Panc1 (cell line): ENCODE measurements at regions not wholly inside any gene's neighbourhood (a gene's known extent, or its start where the extent isn't known, plus 50 kb on each side); places are given as distances from the start of the nearest gene placed in this dataset.

Experiments used
- ATAC-seq: fragments of 200-7000 bp; cut with Tn5 transposase; 2 replicates; pipeline ENCODE4 v1.9.1; 2020; ENCODE audit warnings: mild to moderate bottlenecking, moderate library complexity
- BruUV-seq: library from RNA; stranded (reverse); fragments of 400-500 nt; replicated peaks from 2 replicates; lab custom pipeline; 2021; lab: Mats Ljungman, UMichigan
- CTCF ChIA-PET: fragments of 300-600 bp; sonication (Branson Sonifier 250); formaldehyde crosslinking; loops from one replicate; lab custom pipeline; 2022; ENCODE audit warnings: antibody characterized with exemption; lab: Charles Lee
- POLR2A ChIA-PET: fragments of 300-600 bp; sonication (Branson Sonifier 250); formaldehyde crosslinking; loops from one replicate; lab custom pipeline; 2022; ENCODE audit warnings: antibody characterized with exemption; lab: Charles Lee
- DNase-seq: peaks from one replicate; pipeline ENCODE4 v3.0.0-alpha.2; 2010; ENCODE audit warnings: low read depth, low spot score
- H3K27ac ChIP-seq: 2 replicates; pipeline ENCODE4 v1.5.1; 2011; ENCODE audit warnings: mild to moderate bottlenecking, low read length, inconsistent platforms
- H3K27me3 ChIP-seq: fragments of 200-500 bp; sonication (Bioruptor generic); 2 replicates; pipeline ENCODE4 v1.6.0; 2014; ENCODE audit warnings: low read length, inconsistent platforms; ENCODE audit not compliant: control insufficient read depth, insufficient read depth
- H3K36me3 ChIP-seq: fragments of 200-500 bp; sonication (Bioruptor generic); 2 replicates; pipeline ENCODE4 v1.5.1; 2014; ENCODE audit warnings: inconsistent platforms, mild to moderate bottlenecking, low read length, moderate library complexity; ENCODE audit not compliant: control insufficient read depth, insufficient read depth
- H3K4me1 ChIP-seq: 2 replicates; pipeline ENCODE4 v1.5.1; 2011; ENCODE audit warnings: inconsistent platforms, mild to moderate bottlenecking, low read length, moderate library complexity; ENCODE audit not compliant: control insufficient read depth, insufficient read depth
- H3K4me3 ChIP-seq, 2 experiments: 2 replicates each; pipeline ENCODE4 v1.5.1; 2011 to 2012; ENCODE audit warnings: low read depth in 2 of 2, low read length in 2 of 2, mild to moderate bottlenecking in 2 of 2, inconsistent platforms in 1 of 2, moderate library complexity in 1 of 2
- H3K9me3 ChIP-seq: fragments of 200-500 bp; sonication (Bioruptor generic); 2 replicates; pipeline ENCODE4 v1.5.1; 2014; ENCODE audit warnings: low read depth, mild to moderate bottlenecking, inconsistent platforms, low read length, moderate library complexity; ENCODE audit not compliant: control insufficient read depth, insufficient read depth
- CTCF ChIP-seq: fragments of 450-650 bp; IDR thresholded peaks from 2 replicates; pipeline ENCODE4 v1.5.1; 2017; ENCODE audit warnings: mild to moderate bottlenecking
- POLR2AphosphoS5 ChIP-seq: IDR thresholded peaks from 2 replicates; pipeline ENCODE4 v1.6.1; 2012; ENCODE audit warnings: mild to moderate bottlenecking, low read depth, low read length, moderate library complexity
- SIN3A ChIP-seq: IDR thresholded peaks from 2 replicates; pipeline ENCODE4 v1.6.1; 2012; ENCODE audit warnings: low read depth, mild to moderate bottlenecking, low read length, moderate library complexity, borderline replicate concordance; ENCODE audit not compliant: insufficient read depth
- TCF7L2 ChIP-seq: IDR thresholded peaks from 2 replicates; pipeline ENCODE4 v1.6.1; 2011; ENCODE audit warnings: mild to moderate bottlenecking, low read depth, low read length, inconsistent platforms
- in situ Hi-C: cut with HindIII; loops from 2 replicates; pipeline ENCODE4 v1.10.0; 2016; ENCODE audit warnings: low sequenced_read_pairs, low pct_unique_long_range_greater_than_20kb
- intact Hi-C: fragments of 100-400 bp; cut with micrococcal nuclease; formaldehyde crosslinking; loops from one replicate; pipeline ENCODE4 v1.10.0; 2022; ENCODE audit not compliant: unreplicated experiment
- TF ChIP-seq, protein P1 (sequence below), 2 experiments: IDR thresholded peaks; 2 replicates each; pipeline ENCODE4 v1.6.1; 2011 to 2012; ENCODE audit warnings: low read depth in 2 of 2, control low read depth in 1 of 2, low read length in 1 of 2, mild to moderate bottlenecking in 1 of 2, moderate library complexity in 1 of 2; ENCODE audit not compliant: insufficient read depth in 1 of 2

GRCh38 chr1:73009938-73010337 is 727.6 kb upstream of the NEGR1 start:
- ChIA-PET POLR2A (no interaction called here), CTCF (no interaction called here)
- Histone ChIP-seq H3K4me1 (no peaks in the 10 kb centered on the region), H3K27ac (no peak overlapping the region), H3K36me3 (no peaks in the 10 kb centered on the region), H3K9me3 (no peaks in the 10 kb centered on the region; the same call in 1 of the 2 replicates), H3K27me3 (no peaks in the 10 kb centered on the region), H3K4me3 (no peak overlapping the region)
- ATAC-seq (no peak), DNase-seq (no peak)
- no TSS peak for BruUV-seq
- intact Hi-C loops (no loop called here), in situ Hi-C loops (no loop called here)
- TF ChIP-seq TCF7L2 = no peak
- no peak for TF ChIP-seq SIN3A
- TF ChIP-seq CTCF = no peak
- TF ChIP-seq POLR2AphosphoS5 = no peak
- TF ChIP-seq, protein P1, sequence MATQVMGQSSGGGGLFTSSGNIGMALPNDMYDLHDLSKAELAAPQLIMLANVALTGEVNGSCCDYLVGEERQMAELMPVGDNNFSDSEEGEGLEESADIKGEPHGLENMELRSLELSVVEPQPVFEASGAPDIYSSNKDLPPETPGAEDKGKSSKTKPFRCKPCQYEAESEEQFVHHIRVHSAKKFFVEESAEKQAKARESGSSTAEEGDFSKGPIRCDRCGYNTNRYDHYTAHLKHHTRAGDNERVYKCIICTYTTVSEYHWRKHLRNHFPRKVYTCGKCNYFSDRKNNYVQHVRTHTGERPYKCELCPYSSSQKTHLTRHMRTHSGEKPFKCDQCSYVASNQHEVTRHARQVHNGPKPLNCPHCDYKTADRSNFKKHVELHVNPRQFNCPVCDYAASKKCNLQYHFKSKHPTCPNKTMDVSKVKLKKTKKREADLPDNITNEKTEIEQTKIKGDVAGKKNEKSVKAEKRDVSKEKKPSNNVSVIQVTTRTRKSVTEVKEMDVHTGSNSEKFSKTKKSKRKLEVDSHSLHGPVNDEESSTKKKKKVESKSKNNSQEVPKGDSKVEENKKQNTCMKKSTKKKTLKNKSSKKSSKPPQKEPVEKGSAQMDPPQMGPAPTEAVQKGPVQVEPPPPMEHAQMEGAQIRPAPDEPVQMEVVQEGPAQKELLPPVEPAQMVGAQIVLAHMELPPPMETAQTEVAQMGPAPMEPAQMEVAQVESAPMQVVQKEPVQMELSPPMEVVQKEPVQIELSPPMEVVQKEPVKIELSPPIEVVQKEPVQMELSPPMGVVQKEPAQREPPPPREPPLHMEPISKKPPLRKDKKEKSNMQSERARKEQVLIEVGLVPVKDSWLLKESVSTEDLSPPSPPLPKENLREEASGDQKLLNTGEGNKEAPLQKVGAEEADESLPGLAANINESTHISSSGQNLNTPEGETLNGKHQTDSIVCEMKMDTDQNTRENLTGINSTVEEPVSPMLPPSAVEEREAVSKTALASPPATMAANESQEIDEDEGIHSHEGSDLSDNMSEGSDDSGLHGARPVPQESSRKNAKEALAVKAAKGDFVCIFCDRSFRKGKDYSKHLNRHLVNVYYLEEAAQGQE (IDR thresholded peaks at IDR 0.05; ENCODE audit: insufficient read depth in 1 of 2, low read depth in 2 of 2, low read length in 1 of 2) = no peak

DNA sequence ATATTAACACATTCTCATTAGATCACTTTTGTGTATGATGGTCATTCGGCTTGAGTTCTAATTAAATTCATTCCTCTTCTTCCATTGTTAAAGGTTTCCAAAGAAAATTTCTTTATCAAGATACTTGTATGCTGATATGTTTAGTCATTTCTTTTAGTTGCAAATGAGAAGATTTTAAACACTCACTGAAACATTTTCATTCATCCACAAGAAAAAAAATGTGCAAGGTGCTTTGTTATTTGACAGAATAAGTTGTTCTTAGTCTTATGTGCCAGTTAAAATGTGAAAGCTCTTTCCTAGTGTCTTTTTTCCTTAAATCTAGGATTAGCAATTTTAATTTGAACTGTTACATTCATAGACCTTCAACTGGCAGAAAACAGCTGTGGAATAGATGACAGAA is 727.0 kb upstream of the NEGR1 start:
- no peak for ATAC-seq
- CTCF ChIA-PET = no interaction called here
- no peak for DNase-seq
- Histone ChIP-seq H3K36me3 (no peaks in the 10 kb centered on the region), H3K9me3 (no peaks in the 10 kb centered on the region; the same call in 1 of the 2 replicates), H3K27ac (no peak overlapping the region), H3K4me3 (no peak overlapping the region), H3K27me3 (no peaks in the 10 kb centered on the region), H3K4me1 (no peaks in the 10 kb centered on the region)
- in situ Hi-C loops = no loop called here
- intact Hi-C loops = no loop called here
- no TSS peak for BruUV-seq
- TF ChIP-seq SIN3A (no peak), TCF7L2 (no peak), CTCF (no peak), POLR2AphosphoS5 (no peak)
- TF ChIP-seq, protein P1 (IDR thresholded peaks at IDR 0.05; ENCODE audit: insufficient read depth in 1 of 2, low read depth in 2 of 2, low read length in 1 of 2) = no peak
- POLR2A ChIA-PET = no interaction called here
